ENCODE measurements at regions not wholly inside any gene's neighbourhood (a gene's known extent, or its start where the extent isn't known, plus 50 kb on each side); places are given as distances from the start of the nearest gene placed in this dataset.

DNA sequence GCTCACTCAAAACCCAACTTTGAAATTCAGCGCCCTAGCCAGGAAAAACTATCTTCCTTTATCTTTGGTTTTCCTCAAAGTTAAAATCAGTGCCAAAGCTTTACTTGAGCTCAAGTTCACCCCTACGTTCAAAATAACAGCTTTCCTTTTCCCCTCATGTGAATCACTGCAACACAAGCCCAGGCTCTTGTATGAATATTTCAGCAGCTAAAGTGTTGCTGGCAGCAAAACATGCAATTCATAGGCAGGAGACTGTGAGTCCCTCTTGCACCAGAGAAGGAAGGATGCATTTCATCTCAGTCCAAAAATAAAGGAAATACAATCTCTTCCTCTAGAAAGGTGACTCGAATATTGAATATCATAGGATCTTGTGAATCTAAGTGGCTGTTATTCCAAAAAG lies 461.3 kb upstream of the SOX11 start:
- TF ChIP-seq, protein P1, sequence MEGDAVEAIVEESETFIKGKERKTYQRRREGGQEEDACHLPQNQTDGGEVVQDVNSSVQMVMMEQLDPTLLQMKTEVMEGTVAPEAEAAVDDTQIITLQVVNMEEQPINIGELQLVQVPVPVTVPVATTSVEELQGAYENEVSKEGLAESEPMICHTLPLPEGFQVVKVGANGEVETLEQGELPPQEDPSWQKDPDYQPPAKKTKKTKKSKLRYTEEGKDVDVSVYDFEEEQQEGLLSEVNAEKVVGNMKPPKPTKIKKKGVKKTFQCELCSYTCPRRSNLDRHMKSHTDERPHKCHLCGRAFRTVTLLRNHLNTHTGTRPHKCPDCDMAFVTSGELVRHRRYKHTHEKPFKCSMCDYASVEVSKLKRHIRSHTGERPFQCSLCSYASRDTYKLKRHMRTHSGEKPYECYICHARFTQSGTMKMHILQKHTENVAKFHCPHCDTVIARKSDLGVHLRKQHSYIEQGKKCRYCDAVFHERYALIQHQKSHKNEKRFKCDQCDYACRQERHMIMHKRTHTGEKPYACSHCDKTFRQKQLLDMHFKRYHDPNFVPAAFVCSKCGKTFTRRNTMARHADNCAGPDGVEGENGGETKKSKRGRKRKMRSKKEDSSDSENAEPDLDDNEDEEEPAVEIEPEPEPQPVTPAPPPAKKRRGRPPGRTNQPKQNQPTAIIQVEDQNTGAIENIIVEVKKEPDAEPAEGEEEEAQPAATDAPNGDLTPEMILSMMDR (IDR thresholded peaks at IDR 0.05; ENCODE audit: borderline replicate concordance, extremely low read depth, low read length, poor library complexity, severe bottlenecking) = no peak
- no peak for TF ChIP-seq EZH2 (IDR thresholded peaks at IDR 0.05; ENCODE audit: borderline replicate concordance, low read depth, low read length, severe bottlenecking)

Measured in DND-41 (cell line).